Esophagus squamous epithelium (tissue), 5 donors: ENCODE measurements at regions not wholly inside any gene's neighbourhood (a gene's known extent, or its start where the extent isn't known, plus 50 kb on each side); places are given as distances from the start of the nearest gene placed in this dataset.

Experiments used
- DNase-seq: peaks from one replicate; lab custom pipeline; 2025; lab: John Stamatoyannopoulos, UW
- H3K27ac ChIP-seq, 4 donors: fragments of 200-600 bp; sonication (generic); one replicate each; pipeline ENCODE4 v1.5.1; 2016 to 2019; ENCODE audit warnings: mild to moderate bottlenecking in 1 of 4
- H3K27me3 ChIP-seq, 4 donors: fragments of 200-600 bp; sonication (generic); 1 replicate in 3 of 4; 2 replicates in 1 of 4; pipeline versions ENCODE4 v1.5.1 to v1.6.0; 2017 to 2021; ENCODE audit warnings: antibody characterized with exemption in 1 of 4
- H3K36me3 ChIP-seq, 3 donors: fragments of 200-600 bp; sonication (generic); one replicate each; pipeline ENCODE4 v1.5.1; 2016 to 2019
- H3K4me1 ChIP-seq, 3 donors: fragments of 200-600 bp; sonication (generic); one replicate each; pipeline ENCODE4 v1.5.1; 2017 to 2019
- H3K4me3 ChIP-seq, 4 donors: fragments of 200-600 bp; sonication (generic); 1 replicate in 3 of 4; 2 replicates in 1 of 4; pipeline ENCODE4 v1.5.1; 2016 to 2019; ENCODE audit warnings: mild to moderate bottlenecking in 2 of 4, moderate library complexity in 1 of 4
- H3K9me3 ChIP-seq, 3 donors: fragments of 200-600 bp; sonication (generic); one replicate each; pipeline ENCODE4 v1.5.1; 2016 to 2019
- CTCF ChIP-seq, 6 experiments: fragments of 450-650 bp in 4 of 6; fragments of 200-600 bp in 2 of 6; sonication (generic) in 2 of 6; IDR thresholded peaks; one replicate each; pipeline ENCODE4 v1.5.1; 2016 to 2019; ENCODE audit warnings: antibody characterized with exemption in 6 of 6, mild to moderate bottlenecking in 4 of 6, moderate library complexity in 4 of 6
- POLR2A ChIP-seq, 4 donors: fragments of 450-650 bp; IDR thresholded peaks; one replicate each; pipeline ENCODE4 v1.6.1; 2017; ENCODE audit warnings: antibody characterized with exemption in 4 of 4, mild to moderate bottlenecking in 4 of 4, moderate library complexity in 3 of 4
- WGBS, 2 donors: methylation state at CpG; one replicate each; pipeline ENCODE4 v1.1.5; 2018; 5-methylcytosine and 5-hydroxymethylcytosine counted together
- intact Hi-C: fragments of 100-400 bp; cut with DNase I; formaldehyde crosslinking; loops from one replicate; pipeline ENCODE4 v1.15.0; 2022
- donor health status: DM: yes; HTN: yes; CAD: no.

- Histone ChIP-seq H3K4me3 (no peak overlapping the region), H3K9me3 (no peaks in the 10 kb centered on the region), H3K27ac (no peak overlapping the region), H3K36me3 (no peaks in the 10 kb centered on the region), H3K27me3 (no peaks in the 10 kb centered on the region), H3K4me1 (no peaks in the 10 kb centered on the region)
- intact Hi-C loops, result no loop called here
- TF ChIP-seq POLR2A (IDR thresholded peaks at IDR 0.05), result no peak
- no peak for TF ChIP-seq CTCF (IDR thresholded peaks at IDR 0.05)
- DNase-seq, result no peak
- WGBS, 2 donors, result 46 to 76% methylated on average over 2 of the region's 2 CpGs
Observed at GRCh38 chr2:52079602-52080001, 1047.7 kb upstream of the NRXN1 start.

GRCh38 chr2:52077159-52077558 lies 1045.2 kb upstream of the NRXN1 start:
- Histone ChIP-seq H3K36me3 (no peaks in the 10 kb centered on the region), H3K27ac (no peak overlapping the region), H3K9me3 (no peaks in the 10 kb centered on the region), H3K27me3 (no peaks in the 10 kb centered on the region), H3K4me1 (no peaks in the 10 kb centered on the region), H3K4me3 (no peak overlapping the region)
- intact Hi-C loops, result no loop called here
- DNase-seq, result no peak
- no peak for TF ChIP-seq CTCF (IDR thresholded peaks at IDR 0.05)

- Histone ChIP-seq H3K27ac (no peak overlapping the region), H3K4me1 (no peaks in the 10 kb centered on the region), H3K4me3 (no peak overlapping the region), H3K36me3 (no peaks in the 10 kb centered on the region), H3K27me3 (no peaks in the 10 kb centered on the region), H3K9me3 (no peaks in the 10 kb centered on the region)
- 63 to 64% methylated on average over 4 of the region's 4 CpGs for WGBS, 2 donors
- DNase-seq, result no peak
- TF ChIP-seq CTCF (IDR thresholded peaks at IDR 0.05) (no peak), POLR2A (IDR thresholded peaks at IDR 0.05) (no peak)
- intact Hi-C loops, result no loop called here
Observed at GRCh38 chr2:52074130-52074719, 1042.3 kb upstream of the NRXN1 start.

GRCh38 chr2:52072949-52073348 lies 1041.0 kb upstream of the NRXN1 start:
- H3K4me1 ChIP-seq, result no peaks in the 10 kb centered on the region
- H3K9me3 ChIP-seq, result no peaks in the 10 kb centered on the region
- 55 to 64% methylated on average over 2 of the region's 2 CpGs for whole genome bisulfite sequencing, 2 donors
- DNase-seq, result no peak
- TF ChIP-seq POLR2A (IDR thresholded peaks at IDR 0.05), result no peak
- no peak for TF ChIP-seq CTCF (IDR thresholded peaks at IDR 0.05)
- H3K4me3 ChIP-seq, result no peak overlapping the region
- no peak overlapping the region for H3K27ac ChIP-seq
- no peaks in the 10 kb centered on the region for H3K36me3 ChIP-seq
- H3K27me3 ChIP-seq, result no peaks in the 10 kb centered on the region
- intact Hi-C loops, result no loop called here

- WGBS, 2 donors, result 89 to 92% methylated on average over 1 of the region's 1 CpG
- intact Hi-C loops, result no loop called here
- no peaks in the 10 kb centered on the region for H3K9me3 ChIP-seq
- no peaks in the 10 kb centered on the region for H3K4me1 ChIP-seq
- DNase-seq, result no peak
- no peaks in the 10 kb centered on the region for H3K36me3 ChIP-seq
- no peak for TF ChIP-seq POLR2A (IDR thresholded peaks at IDR 0.05)
- no peak for TF ChIP-seq CTCF (IDR thresholded peaks at IDR 0.05)
- H3K27ac ChIP-seq, result no peak overlapping the region
- H3K27me3 ChIP-seq, result no peaks in the 10 kb centered on the region
- H3K4me3 ChIP-seq, result no peak overlapping the region
Observed at GRCh38 chr2:52070665-52071064, 1038.7 kb upstream of the NRXN1 start.
